Neural cell (in vitro differentiated cells): ENCODE measurements at regions not wholly inside any gene's neighbourhood (a gene's known extent, or its start where the extent isn't known, plus 50 kb on each side); places are given as distances from the start of the nearest gene placed in this dataset.

Experiments used
- H2AFZ ChIP-seq: fragments of 200-600, 300-800 bp; sonication (generic), shearing (Covaris generic); 2 replicates; pipeline ENCODE4 v1.6.0; 2014; ENCODE audit warnings: low read depth, mild to moderate bottlenecking, antibody characterized with exemption, low read length, moderate library complexity
- H3F3A ChIP-seq: fragments of 200-600 bp; shearing (Covaris generic); 2 replicates; pipeline ENCODE4 v1.6.1; 2016; ENCODE audit warnings: mild to moderate bottlenecking, moderate library complexity, mixed read lengths, antibody characterized with exemption, low read length; ENCODE audit not compliant: insufficient read depth, poor library complexity, severe bottlenecking
- H3K27ac ChIP-seq: fragments of 200-600, 300-800 bp; sonication (generic), shearing (Covaris generic); 2 replicates; pipeline ENCODE4 v1.5.1; 2014; ENCODE audit warnings: mild to moderate bottlenecking, low read length, moderate library complexity
- H3K27me3 ChIP-seq: fragments of 300-800, 200-600 bp; sonication (generic), shearing (Covaris generic); 2 replicates; pipeline ENCODE4 v1.6.0; 2014; ENCODE audit warnings: mild to moderate bottlenecking, low read depth, low read length, moderate library complexity; ENCODE audit not compliant: insufficient read depth
- H3K36me3 ChIP-seq: fragments of 300-800, 200-600 bp; sonication (generic), shearing (Covaris generic); 2 replicates; pipeline ENCODE4 v1.5.1; 2014; ENCODE audit warnings: mild to moderate bottlenecking, antibody characterized with exemption, low read length, moderate library complexity; ENCODE audit not compliant: insufficient read depth
- H3K4me2 ChIP-seq: fragments of 300-800, 200-600 bp; sonication (generic), shearing (Covaris generic); 2 replicates; pipeline ENCODE4 v1.6.0; 2014; ENCODE audit warnings: mild to moderate bottlenecking, low read length
- H3K4me3 ChIP-seq: fragments of 300-800, 200-600 bp; sonication (generic), shearing (Covaris generic); 2 replicates; pipeline ENCODE4 v1.5.1; 2014; ENCODE audit warnings: mild to moderate bottlenecking, low read length, moderate library complexity
- H3K79me2 ChIP-seq: fragments of 200-600 bp; shearing (Covaris generic); replicated peaks from 2 replicates; pipeline ENCODE4 v1.6.0; 2014; ENCODE audit warnings: mild to moderate bottlenecking, low read length, moderate library complexity; ENCODE audit not compliant: insufficient read depth
- H3K9ac ChIP-seq: fragments of 300-800, 200-600 bp; sonication (generic), shearing (Covaris generic); 2 replicates; pipeline ENCODE4 v1.6.1; 2016; ENCODE audit warnings: mild to moderate bottlenecking, low read length, mixed read lengths
- H3K9me2 ChIP-seq: fragments of 200-600 bp; shearing (Covaris generic); 2 replicates; pipeline ENCODE4 v1.6.1; 2016; ENCODE audit warnings: mild to moderate bottlenecking, low read length, mixed read lengths; ENCODE audit not compliant: insufficient read depth
- H3K9me3 ChIP-seq: fragments of 200-600, 300-800 bp; sonication (generic), shearing (Covaris generic); 2 replicates; pipeline ENCODE4 v1.6.1; 2016; ENCODE audit warnings: mild to moderate bottlenecking, mixed run types, low read length, moderate library complexity, mixed read lengths
- H4K20me1 ChIP-seq: fragments of 200-600 bp; shearing (Covaris generic); 2 replicates; pipeline ENCODE4 v1.6.1; 2016; ENCODE audit warnings: mild to moderate bottlenecking, mixed run types; ENCODE audit not compliant: insufficient read depth
- CTCF ChIP-seq: fragments of 450-650 bp; IDR thresholded peaks from 2 replicates; pipeline ENCODE4 v1.5.1; 2014; ENCODE audit warnings: antibody characterized with exemption, mild to moderate bottlenecking, moderate library complexity; ENCODE audit not compliant: poor library complexity, severe bottlenecking
- EP300 ChIP-seq: fragments of 450-650 bp; conservative IDR thresholded peaks from 2 replicates; pipeline ENCODE4 v1.6.1; 2014; ENCODE audit warnings: antibody characterized with exemption, mild to moderate bottlenecking, moderate library complexity; ENCODE audit not compliant: poor library complexity, severe bottlenecking
- EZH2 ChIP-seq: fragments of 200-600, 300-800 bp; shearing (Covaris generic), sonication (generic); IDR thresholded peaks from 2 replicates; pipeline ENCODE4 v1.6.1; 2014; ENCODE audit warnings: antibody characterized with exemption, low read length, borderline replicate concordance, mild to moderate bottlenecking; ENCODE audit not compliant: insufficient read depth, poor library complexity, severe bottlenecking
- MXI1 ChIP-seq: fragments of 450-650 bp; conservative IDR thresholded peaks from 2 replicates; pipeline ENCODE4 v1.6.1; 2014; ENCODE audit warnings: antibody characterized with exemption, mild to moderate bottlenecking; ENCODE audit not compliant: poor library complexity, severe bottlenecking
- POLR2AphosphoS5 ChIP-seq: IDR thresholded peaks from 2 replicates; pipeline ENCODE4 v1.6.1; 2012
- RAD21 ChIP-seq: fragments of 450-650 bp; conservative IDR thresholded peaks from 2 replicates; pipeline ENCODE4 v1.6.1; 2014; ENCODE audit warnings: antibody characterized with exemption, mild to moderate bottlenecking, moderate library complexity
- REST ChIP-seq: IDR thresholded peaks from 2 replicates; pipeline ENCODE4 v1.6.1; 2012; ENCODE audit warnings: borderline replicate concordance
- SMC3 ChIP-seq: fragments of 450-650 bp; conservative IDR thresholded peaks from 2 replicates; pipeline ENCODE4 v1.6.1; 2014; ENCODE audit warnings: antibody characterized with exemption, mild to moderate bottlenecking, moderate library complexity; ENCODE audit not compliant: poor library complexity
- TAF1 ChIP-seq: IDR thresholded peaks from 2 replicates; pipeline ENCODE4 v1.6.1; 2012; ENCODE audit warnings: low read depth

GRCh38 chr11:107217444-107217843, 199.2 kb upstream of the GUCY1A2 start:
- H3K9me3 ChIP-seq = no peaks in the 10 kb centered on the region
- H3K36me3 ChIP-seq = no peaks in the 10 kb centered on the region
- no peaks in the 10 kb centered on the region for H3K79me2 ChIP-seq
- no peak overlapping the region for H3K4me2 ChIP-seq
- no peak for TF ChIP-seq REST
- no peak for TF ChIP-seq EP300
- TF ChIP-seq CTCF = no peak
- no peak for TF ChIP-seq TAF1
- TF ChIP-seq RAD21 = no peak
- TF ChIP-seq POLR2AphosphoS5 = no peak
- no peak for TF ChIP-seq SMC3
- TF ChIP-seq MXI1 = no peak
- TF ChIP-seq EZH2 = no peak
- no peak overlapping the region for H2AFZ ChIP-seq
- no peaks in the 10 kb centered on the region for H4K20me1 ChIP-seq
- no peaks in the 10 kb centered on the region for H3K27me3 ChIP-seq
- H3K9me2 ChIP-seq = no peaks in the 10 kb centered on the region
- H3K9ac ChIP-seq = no peak overlapping the region
- H3K27ac ChIP-seq = no peak overlapping the region
- no peaks in the 10 kb centered on the region for H3F3A ChIP-seq
- H3K4me3 ChIP-seq = no peak overlapping the region

- Histone ChIP-seq H3K27me3 (no peaks in the 10 kb centered on the region), H3K4me3 (no peak overlapping the region), H3K9ac (no peak overlapping the region), H3K79me2 (no peaks in the 10 kb centered on the region), H3K36me3 (no peaks in the 10 kb centered on the region), H3F3A (no peaks in the 10 kb centered on the region), H3K9me2 (no peaks in the 10 kb centered on the region), H3K4me2 (no peak overlapping the region), H2AFZ (no peak overlapping the region), H3K9me3 (no peaks in the 10 kb centered on the region), H3K27ac (no peak overlapping the region), H4K20me1 (no peaks in the 10 kb centered on the region)
- TF ChIP-seq EP300 (no peak), MXI1 (no peak), RAD21 (no peak), POLR2AphosphoS5 (no peak), EZH2 (no peak), REST (no peak), CTCF (no peak), TAF1 (no peak)
Measured at GRCh38 chr11:107215010-107215409, 196.7 kb upstream of the GUCY1A2 start.
